Keratinocyte (primary cell): ENCODE measurements at regions not wholly inside any gene's neighbourhood (a gene's known extent, or its start where the extent isn't known, plus 50 kb on each side); places are given as distances from the start of the nearest gene placed in this dataset.

Experiments used
- DNase-seq: peaks from one replicate; pipeline ENCODE4 v3.0.0-alpha.2; 2011; ENCODE audit warnings: low read depth, missing footprints, low spot score
- FAIRE-seq: peaks from 2 replicates; lab custom pipeline; 2011; peaks lifted over from hg19 to GRCh38; lab: Jason Lieb, UNC
- H2AFZ ChIP-seq: 2 replicates; pipeline ENCODE4 v1.6.0; 2012; ENCODE audit warnings: low read length, control low read depth, inconsistent platforms; ENCODE audit not compliant: control insufficient read depth
- H3K27ac ChIP-seq: 2 replicates; pipeline ENCODE4 v1.5.1; 2011; ENCODE audit warnings: low read length; ENCODE audit not compliant: control insufficient read depth, insufficient read depth
- H3K27me3 ChIP-seq: 3 replicates; pipeline ENCODE4 v1.6.0; 2011; ENCODE audit warnings: low read length; ENCODE audit not compliant: control insufficient read depth, insufficient read depth; ENCODE audit errors: extremely low read depth
- H3K36me3 ChIP-seq, 2 experiments: 2 replicates in 1 of 2; 3 replicates in 1 of 2; pipeline ENCODE4 v1.5.1; 2011; ENCODE audit warnings: low read length in 2 of 2, mild to moderate bottlenecking in 1 of 2; ENCODE audit not compliant: control insufficient read depth in 2 of 2, insufficient read depth in 2 of 2; ENCODE audit errors: extremely low read depth in 1 of 2
- H3K4me1 ChIP-seq: 3 replicates; pipeline ENCODE4 v1.5.1; 2011; ENCODE audit warnings: low read length; ENCODE audit not compliant: control insufficient read depth, insufficient read depth; ENCODE audit errors: extremely low read depth
- H3K4me2 ChIP-seq: 3 replicates; pipeline ENCODE4 v1.6.0; 2011; ENCODE audit warnings: low read depth, low read length; ENCODE audit not compliant: control insufficient read depth, insufficient read depth; ENCODE audit errors: extremely low read depth
- H3K4me3 ChIP-seq, 3 experiments: fragments of 200-600 bp in 1 of 3; sonication (generic) in 1 of 3; 2 replicates in 2 of 3; 3 replicates in 1 of 3; pipeline ENCODE4 v1.5.1; 2011 to 2016; ENCODE audit warnings: low read length in 3 of 3, mild to moderate bottlenecking in 3 of 3, control low read depth in 2 of 3, inconsistent platforms in 1 of 3, low read depth in 1 of 3, mixed read lengths in 1 of 3, mixed run types in 1 of 3, moderate library complexity in 1 of 3; ENCODE audit not compliant: control insufficient read depth in 2 of 3, insufficient read depth in 2 of 3; ENCODE audit errors: extremely low read depth in 1 of 3
- H3K79me2 ChIP-seq: 2 replicates; pipeline ENCODE4 v1.6.0; 2012; ENCODE audit warnings: low read length; ENCODE audit not compliant: control insufficient read depth, insufficient read depth
- H3K9ac ChIP-seq: 3 replicates; pipeline ENCODE4 v1.6.0; 2011; ENCODE audit warnings: low read length; ENCODE audit not compliant: control insufficient read depth, insufficient read depth; ENCODE audit errors: extremely low read depth
- H3K9me1 ChIP-seq: 3 replicates; pipeline ENCODE4 v1.6.0; 2011; ENCODE audit warnings: low read length; ENCODE audit not compliant: control insufficient read depth, insufficient read depth; ENCODE audit errors: extremely low read depth
- H3K9me3 ChIP-seq: 2 replicates; pipeline ENCODE4 v1.5.1; 2012; ENCODE audit warnings: low read depth, low read length; ENCODE audit not compliant: control insufficient read depth
- H4K20me1 ChIP-seq: 3 replicates; pipeline ENCODE4 v1.6.0; 2011; ENCODE audit warnings: low read length; ENCODE audit not compliant: control insufficient read depth, insufficient read depth; ENCODE audit errors: extremely low read depth
- CTCF ChIP-seq, 3 experiments: IDR thresholded peaks in 1 of 3; conservative IDR thresholded peaks in 1 of 3; optimal IDR thresholded peaks in 1 of 3; 2 replicates in 2 of 3; 3 replicates in 1 of 3; pipeline versions ENCODE3 to v1.5.1; 2011; ENCODE audit warnings: low read length in 3 of 3, mild to moderate bottlenecking in 3 of 3, moderate library complexity in 2 of 3, control low read depth in 1 of 3, inconsistent platforms in 1 of 3; ENCODE audit not compliant: insufficient read depth in 2 of 3; ENCODE audit errors: extremely low read depth in 1 of 3
- EZH2 ChIP-seq: IDR thresholded peaks from one replicate; pipeline ENCODE4 v1.6.1; 2012; ENCODE audit warnings: inconsistent platforms, mild to moderate bottlenecking, low read length, moderate library complexity
- dilution Hi-C: fragments of 300-500 bp; cut with MboI; formaldehyde crosslinking; loops from one replicate; pipeline ENCODE4 v1.7.0; 2020; ENCODE audit warnings: low sequenced_read_pairs; ENCODE audit not compliant: extremely low pct_ligation_motif_present

GRCh38 chr17:34161690-34162089 lies 93.4 kb upstream of the CCL2 start:
- TF ChIP-seq EZH2 (no peak), CTCF (optimal IDR thresholded peaks at IDR 0.05 in 1 of 3, IDR thresholded peaks at IDR 0.05 in 1 of 3, conservative IDR thresholded peaks at IDR 0.05 in 1 of 3; ENCODE audit: extremely low read depth in 1 of 3, insufficient read depth in 2 of 3, low read length in 3 of 3) (no peak)
- no peak overlapping the region for H3K4me2 ChIP-seq
- no peak overlapping the region for H2AFZ ChIP-seq
- H4K20me1 ChIP-seq: no peaks in the 10 kb centered on the region
- no peaks in the 10 kb centered on the region for H3K36me3 ChIP-seq
- H3K4me3 ChIP-seq: no peak overlapping the region
- dilution Hi-C loops: no loop called here
- no peak overlapping the region for H3K27ac ChIP-seq
- H3K9me1 ChIP-seq: no peaks in the 10 kb centered on the region
- H3K79me2 ChIP-seq: no peaks in the 10 kb centered on the region
- FAIRE-seq (no peak), DNase-seq (no peak)
- no peaks in the 10 kb centered on the region for H3K9me3 ChIP-seq
- H3K9ac ChIP-seq: no peak overlapping the region
- H3K4me1 ChIP-seq: no peaks in the 10 kb centered on the region
- peaks cover 15% of the 10 kb centered on the region for H3K27me3 ChIP-seq

- H3K27me3 ChIP-seq: peaks cover 4% of the 10 kb centered on the region
- no peak overlapping the region for H3K9ac ChIP-seq
- H3K27ac ChIP-seq: no peak overlapping the region
- H3K36me3 ChIP-seq: no peaks in the 10 kb centered on the region
- no peaks in the 10 kb centered on the region for H3K9me3 ChIP-seq
- H3K79me2 ChIP-seq: no peaks in the 10 kb centered on the region
- no peak overlapping the region for H3K4me3 ChIP-seq
- no peak overlapping the region for H3K4me2 ChIP-seq
- H3K9me1 ChIP-seq: no peaks in the 10 kb centered on the region
- no peaks in the 10 kb centered on the region for H4K20me1 ChIP-seq
- dilution Hi-C loops: no loop called here
- DNase-seq: no peak
- FAIRE-seq: no peak
- H3K4me1 ChIP-seq: no peaks in the 10 kb centered on the region
- H2AFZ ChIP-seq: no peak overlapping the region
- TF ChIP-seq EZH2: no peak
- no peak for TF ChIP-seq CTCF (optimal IDR thresholded peaks at IDR 0.05 in 1 of 3, IDR thresholded peaks at IDR 0.05 in 1 of 3, conservative IDR thresholded peaks at IDR 0.05 in 1 of 3; ENCODE audit: extremely low read depth in 1 of 3, insufficient read depth in 2 of 3, low read length in 3 of 3)
Observed at GRCh38 chr17:34163123-34163522, 92.0 kb upstream of the CCL2 start.
